SK-N-SH (cell line): ENCODE measurements at regions not wholly inside any gene's neighbourhood (a gene's known extent, or its start where the extent isn't known, plus 50 kb on each side); places are given as distances from the start of the nearest gene placed in this dataset.
"Not testable (repeated sequence)": the region's sequence is repeated elsewhere in the genome, so short reads cannot be mapped to it uniquely, and the experiment has no call there.

ENCODE experiments used
- CTCF ChIA-PET: fragments of 300-600, 350-600 bp; formaldehyde crosslinking; extraction: SDS; loops from one replicate; lab custom pipeline; 2021; lab: Yijun Ruan, JAX
- POLR2A ChIA-PET: fragments of 350-600 bp; sonication (Branson Sonifier 250); formaldehyde crosslinking; extraction: SDS; loops from one replicate; lab custom pipeline; 2020; ENCODE audit warnings: antibody characterized with exemption, inconsistent platforms; lab: Yijun Ruan, JAX
- DNase-seq: peaks from one replicate; pipeline ENCODE4 v3.0.0; 2012
- H2AFZ ChIP-seq: fragments of 200-600 bp; sonication (generic); 2 replicates; pipeline ENCODE4 v1.8.1; 2016; ENCODE audit warnings: antibody characterized with exemption, mild to moderate bottlenecking, low read depth
- H3F3A ChIP-seq: fragments of 200-600 bp; sonication (generic); replicated peaks from 2 replicates; pipeline ENCODE3; 2016; ENCODE audit warnings: antibody characterized with exemption, mild to moderate bottlenecking; ENCODE audit not compliant: insufficient read depth
- H3K27ac ChIP-seq, 2 experiments: fragments of 200-500 bp in 1 of 2; fragments of 200-600 bp in 1 of 2; sonication (Bioruptor generic) in 1 of 2; sonication (generic), shearing (Covaris generic) in 1 of 2; 2 replicates each; pipeline versions ENCODE4 v1.5.1 to v1.6.1; 2014 to 2016; ENCODE audit warnings: low read depth in 2 of 2, inconsistent platforms in 1 of 2, low read length in 1 of 2, mild to moderate bottlenecking in 1 of 2, mixed read lengths in 1 of 2
- H3K27me3 ChIP-seq: fragments of 200-600 bp; sonication (generic), shearing (Covaris generic); 2 replicates; pipeline ENCODE4 v1.6.1; 2016; ENCODE audit warnings: mixed run types; ENCODE audit not compliant: insufficient read depth
- H3K36me3 ChIP-seq, 2 experiments: fragments of 200-500 bp in 1 of 2; fragments of 200-600 bp in 1 of 2; sonication (Bioruptor generic) in 1 of 2; sonication (generic) in 1 of 2; replicated peaks in 1 of 2; 2 replicates each; pipeline versions ENCODE3 to v1.5.1; 2014 to 2016; ENCODE audit warnings: low read length in 1 of 2, mild to moderate bottlenecking in 1 of 2; ENCODE audit not compliant: insufficient read depth in 2 of 2, control insufficient read depth in 1 of 2
- H3K4me1 ChIP-seq, 2 experiments: fragments of 200-500 bp in 1 of 2; fragments of 200-600 bp in 1 of 2; sonication (Bioruptor generic) in 1 of 2; sonication (generic), shearing (Covaris generic) in 1 of 2; 2 replicates each; pipeline versions ENCODE4 v1.5.1 to v1.6.1; 2014 to 2016; ENCODE audit warnings: low read depth in 1 of 2, low read length in 1 of 2, mixed run types in 1 of 2; ENCODE audit not compliant: insufficient read depth in 2 of 2, control insufficient read depth in 1 of 2
- H3K4me2 ChIP-seq: fragments of 200-600 bp; sonication (generic), shearing (Covaris generic); 2 replicates; pipeline ENCODE4 v1.6.1; 2017; ENCODE audit warnings: mixed run types
- H3K4me3 ChIP-seq, 2 experiments: fragments of 200-500 bp in 1 of 2; fragments of 200-600 bp in 1 of 2; sonication (Bioruptor generic) in 1 of 2; sonication (generic), shearing (Covaris generic) in 1 of 2; 2 replicates each; pipeline versions ENCODE4 v1.5.1 to v1.8.1; 2014 to 2016; ENCODE audit warnings: low read depth in 2 of 2, inconsistent platforms in 1 of 2, low read length in 1 of 2, mild to moderate bottlenecking in 1 of 2, mixed read lengths in 1 of 2, moderate library complexity in 1 of 2
- H3K79me2 ChIP-seq: fragments of 200-600 bp; sonication (generic); 2 replicates; pipeline ENCODE4 v1.8.1; 2017; ENCODE audit warnings: mild to moderate bottlenecking; ENCODE audit not compliant: insufficient read depth
- H3K9ac ChIP-seq: fragments of 200-600 bp; sonication (generic); 2 replicates; pipeline ENCODE4 v1.6.1; 2017; ENCODE audit warnings: mixed run types
- H3K9me2 ChIP-seq: fragments of 200-600 bp; sonication (generic); 2 replicates; pipeline ENCODE4 v1.6.1; 2017; ENCODE audit warnings: mixed run types
- H3K9me3 ChIP-seq: fragments of 200-600 bp; sonication (generic); 2 replicates; pipeline ENCODE4 v1.6.1; 2017; ENCODE audit warnings: mixed run types, mild to moderate bottlenecking, moderate library complexity
- H4K20me1 ChIP-seq: fragments of 200-600 bp; sonication (generic); 2 replicates; pipeline ENCODE4 v1.6.1; 2017; ENCODE audit warnings: mild to moderate bottlenecking, mixed run types; ENCODE audit not compliant: insufficient read depth
- EZH2phosphoT487 ChIP-seq: fragments of 200-600 bp; sonication (generic); IDR thresholded peaks from 2 replicates; pipeline ENCODE4 v1.6.1; 2017; ENCODE audit warnings: low read depth, mixed run types, mild to moderate bottlenecking, antibody characterized with exemption, moderate library complexity, borderline replicate concordance
- FOSL2 ChIP-seq: IDR thresholded peaks from 2 replicates; pipeline ENCODE4 v1.4.0; 2012; ENCODE audit warnings: low read depth, mild to moderate bottlenecking, moderate library complexity, borderline replicate concordance
- GABPA ChIP-seq: IDR thresholded peaks from 2 replicates; pipeline ENCODE4 v1.4.0; 2012; ENCODE audit warnings: low read depth, mild to moderate bottlenecking
- JUND ChIP-seq: IDR thresholded peaks from 2 replicates; pipeline ENCODE4 v1.4.0; 2012
- MEF2A ChIP-seq: IDR thresholded peaks from 2 replicates; pipeline ENCODE4 v1.4.0; 2012; ENCODE audit warnings: low read depth, borderline replicate concordance
- MXI1 ChIP-seq: IDR thresholded peaks from 2 replicates; pipeline ENCODE4 v1.6.1; 2012; ENCODE audit warnings: mild to moderate bottlenecking, low read depth, low read length, improper control_type of control experiment
- NFIC ChIP-seq: IDR thresholded peaks from 2 replicates; pipeline ENCODE4 v1.4.0; 2012; ENCODE audit warnings: borderline replicate concordance
- POLR2AphosphoS5 ChIP-seq: IDR thresholded peaks from 2 replicates; pipeline ENCODE4 v1.6.1; 2012; ENCODE audit warnings: low read depth, low read length
- REST ChIP-seq: IDR thresholded peaks from 2 replicates; pipeline ENCODE4 v1.6.1; 2012; ENCODE audit warnings: mild to moderate bottlenecking, low read depth, low read length, moderate library complexity
- TCF12 ChIP-seq: IDR thresholded peaks from 2 replicates; pipeline ENCODE4 v1.4.0; 2012
- TEAD4 ChIP-seq: IDR thresholded peaks from 2 replicates; pipeline ENCODE4 v1.4.0; 2012; ENCODE audit warnings: mild to moderate bottlenecking, borderline replicate concordance; ENCODE audit not compliant: insufficient read depth
- USF2 ChIP-seq: fragments of 150-350 bp; IDR thresholded peaks from 2 replicates; pipeline ENCODE4 v1.6.1; 2017; ENCODE audit warnings: antibody characterized with exemption, low read length, low read depth, borderline replicate concordance
- YY1 ChIP-seq: IDR thresholded peaks from 2 replicates; pipeline ENCODE4 v1.4.0; 2012; ENCODE audit warnings: low read depth, mild to moderate bottlenecking
- WGBS: methylation state at CpG from one replicate; pipeline ENCODE4 v1.1.6; 2017; ENCODE audit warnings: low lambda C conversion rate; 5-methylcytosine and 5-hydroxymethylcytosine counted together

GRCh38 chr1:47501069-47501468 lies 63.2 kb downstream of the FOXD2 start:
- H3F3A ChIP-seq: no peaks in the 10 kb centered on the region
- H3K9me2 ChIP-seq: no peaks in the 10 kb centered on the region
- H3K27me3 ChIP-seq: no peaks in the 10 kb centered on the region; the same call in 1 of the 2 replicates
- H4K20me1 ChIP-seq: no peaks in the 10 kb centered on the region
- TF ChIP-seq JUND (no peak), NFIC (no peak), MXI1 (no peak), TCF12 (no peak), YY1 (no peak), USF2 (no peak), GABPA (no peak), TEAD4 (no peak), REST (no peak), POLR2AphosphoS5 (no peak), FOSL2 (no peak), MEF2A (no peak), EZH2phosphoT487 (no peak)
- WGBS: 67% methylated on average over 5 of the region's 5 CpGs
- no peak overlapping the region for H2AFZ ChIP-seq
- H3K9ac ChIP-seq: no peak overlapping the region
- DNase-seq: no peak
- H3K4me1 ChIP-seq: no peaks in the 10 kb centered on the region
- H3K27ac ChIP-seq: no peak overlapping the region
- no peaks in the 10 kb centered on the region for H3K79me2 ChIP-seq
- ChIA-PET POLR2A (no interaction called here), CTCF (interaction anchor here (0.8 to 3.7 kb wide), 10 partner anchors 9 to 224 kb away, joined by 3 to 22 read pairs (median 4); no protein-coding TSS in a partner anchor)
- H3K4me3 ChIP-seq: no peak overlapping the region
- no peaks in the 10 kb centered on the region for H3K36me3 ChIP-seq
- H3K4me2 ChIP-seq: no peak overlapping the region
- H3K9me3 ChIP-seq: no peaks in the 10 kb centered on the region

- no peaks in the 10 kb centered on the region for H3K9me2 ChIP-seq
- no peaks in the 10 kb centered on the region for H3F3A ChIP-seq
- POLR2A ChIA-PET: no interaction called here
- H3K4me3 ChIP-seq: no peak overlapping the region
- CTCF ChIA-PET: interaction anchor here (0.6 to 3.7 kb wide), 5 partner anchors 12 to 223 kb away, joined by 3 to 22 read pairs (median 5); no protein-coding TSS in a partner anchor
- H4K20me1 ChIP-seq: no peaks in the 10 kb centered on the region
- DNase-seq: no peak
- no peaks in the 10 kb centered on the region for H3K9me3 ChIP-seq
- H3K79me2 ChIP-seq: no peaks in the 10 kb centered on the region
- H3K27ac ChIP-seq: no peak overlapping the region
- H3K4me1 ChIP-seq: peaks cover 0 to 3% of the 10 kb centered on the region in 2 experiments; a peak in 1 of 4 replicates
- WGBS: 61% methylated on average over 11 of the region's 12 CpGs
- H3K4me2 ChIP-seq: no peak overlapping the region
- H2AFZ ChIP-seq: no peak overlapping the region
- TF ChIP-seq FOSL2 (no peak), GABPA (no peak)
- H3K36me3 ChIP-seq: no peaks in the 10 kb centered on the region
- peaks cover 13% of the 10 kb centered on the region for H3K27me3 ChIP-seq
- no peak overlapping the region for H3K9ac ChIP-seq
Observed at GRCh38 chr1:47502746-47503370, 65.0 kb downstream of the FOXD2 start.

GRCh38 chr1:47504840-47505239 lies 67.0 kb downstream of the FOXD2 start:
- H4K20me1 ChIP-seq, H3K36me3 ChIP-seq, H3K27ac ChIP-seq, H3K9me2 ChIP-seq, DNase-seq, H3K4me2 ChIP-seq, H3K4me3 ChIP-seq, H3K9me3 ChIP-seq, H3K9ac ChIP-seq, POLR2A ChIA-PET, H3F3A ChIP-seq, H2AFZ ChIP-seq, H3K79me2 ChIP-seq: not testable (repeated sequence)
- CTCF ChIA-PET: interaction anchor here (1.5 to 3.5 kb wide), 4 partner anchors 67 to 221 kb away, joined by 4 to 28 read pairs (median 14); partner anchors contain the start of gene FOXD2
- Histone ChIP-seq H3K4me1 (peaks cover 0 to 13% of the 10 kb centered on the region in 2 experiments; a peak in 1 of 4 replicates), H3K27me3 (peaks cover 31% of the 10 kb centered on the region)
- 35% methylated on average over 3 of the region's 4 CpGs for WGBS
